CD4-positive, alpha-beta T cell treated with Interleukin-10 for 1 hour (primary cell): ENCODE measurements at regions not wholly inside any gene's neighbourhood (a gene's known extent, or its start where the extent isn't known, plus 50 kb on each side); places are given as distances from the start of the nearest gene placed in this dataset.

Experiments used
- DNase-seq: peaks from one replicate; pipeline ENCODE4 v3.0.0-alpha.2; 2020

DNA sequence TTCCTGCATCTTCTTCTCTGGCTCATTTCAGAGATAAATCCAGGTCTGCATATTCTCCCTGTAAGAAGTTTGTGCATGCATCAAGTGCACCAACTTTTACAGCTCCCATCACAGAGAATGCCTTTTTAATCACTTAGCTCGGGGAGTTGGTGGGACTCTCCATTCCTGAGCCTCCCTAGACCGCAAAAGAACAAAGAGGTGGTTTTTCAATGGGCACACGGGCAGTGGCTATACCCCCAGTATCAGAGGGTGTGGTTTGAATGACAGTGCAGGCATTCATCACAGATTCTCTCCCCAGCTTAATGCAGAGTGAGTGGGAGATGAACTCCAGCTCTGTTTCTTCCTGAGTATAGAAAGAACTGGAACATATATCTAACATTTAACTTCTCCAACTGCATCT lies 264.7 kb upstream of the NR4A3 start:
- no peak for DNase-seq

DNA sequence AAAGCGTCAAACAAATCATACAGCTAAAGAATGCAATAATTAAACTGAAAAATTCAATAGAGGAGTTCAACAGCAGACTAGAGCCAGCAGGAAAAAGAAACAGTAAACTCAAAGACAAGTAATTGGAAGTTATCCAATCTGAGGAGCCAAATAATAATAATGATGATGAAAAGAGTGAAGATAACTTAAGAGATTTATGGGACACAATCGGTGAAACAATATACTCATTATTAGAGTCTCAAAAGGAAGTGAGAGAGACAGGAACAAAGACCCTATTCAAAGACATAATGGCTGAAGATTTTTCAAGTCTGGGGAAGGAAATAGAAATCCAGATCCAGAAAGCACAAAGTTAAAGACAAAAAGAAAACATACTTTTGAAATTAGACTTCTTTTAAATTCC lies 263.9 kb upstream of the NR4A3 start:
- DNase-seq, result no peak

DNA sequence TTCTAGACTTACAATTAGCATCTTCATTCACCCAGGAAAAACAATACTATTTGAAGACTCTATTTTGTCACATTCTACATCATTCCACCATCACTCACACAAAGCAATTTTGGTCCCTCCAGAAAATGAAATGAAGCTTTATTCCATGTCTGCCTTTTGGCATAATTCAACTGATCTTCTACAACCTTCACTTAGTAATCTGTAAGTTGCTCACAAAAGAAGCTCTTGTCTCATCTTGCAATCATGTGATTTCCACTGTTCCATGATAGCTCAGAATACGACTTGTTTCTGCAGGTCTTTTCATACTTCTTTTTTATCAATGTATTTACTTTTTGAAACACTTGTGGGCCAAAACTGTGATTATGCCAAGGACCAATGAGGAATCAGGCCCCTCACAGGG lies 261.9 kb upstream of the NR4A3 start:
- no peak for DNase-seq

- DNase-seq, result no peak
Measured at GRCh38 chr9:99560561-99560960, 261.1 kb upstream of the NR4A3 start.

GRCh38 chr9:99561509-99561917 lies 260.2 kb upstream of the NR4A3 start:
- no peak for DNase-seq

DNA sequence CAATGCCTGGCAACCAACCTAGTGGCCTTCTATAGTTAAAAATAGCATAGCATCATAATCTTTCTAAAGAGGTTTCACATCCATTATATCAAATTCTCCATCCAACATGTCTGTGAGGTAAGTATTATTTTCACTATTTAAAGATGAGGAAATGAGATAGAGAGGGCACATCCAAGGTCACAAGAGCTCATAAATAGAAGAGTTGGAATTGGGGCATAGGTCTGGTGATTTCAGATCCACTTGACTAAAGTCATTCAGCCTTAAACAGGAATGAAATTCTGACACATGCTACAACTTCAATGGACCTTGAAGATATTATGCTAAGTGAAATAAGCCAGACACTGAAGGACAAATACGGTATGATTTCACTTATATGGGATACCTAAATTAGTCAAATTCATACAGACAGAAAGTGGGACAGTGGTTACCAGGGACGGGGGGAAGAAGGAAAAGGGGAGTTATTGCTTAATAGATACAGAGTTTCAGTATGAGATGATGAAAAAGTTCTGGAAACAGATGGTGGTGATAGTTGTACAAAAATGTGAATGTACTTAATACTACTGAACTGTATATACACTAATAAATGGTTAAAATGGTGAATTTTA lies 259.6 kb upstream of the NR4A3 start:
- no peak for DNase-seq

DNA sequence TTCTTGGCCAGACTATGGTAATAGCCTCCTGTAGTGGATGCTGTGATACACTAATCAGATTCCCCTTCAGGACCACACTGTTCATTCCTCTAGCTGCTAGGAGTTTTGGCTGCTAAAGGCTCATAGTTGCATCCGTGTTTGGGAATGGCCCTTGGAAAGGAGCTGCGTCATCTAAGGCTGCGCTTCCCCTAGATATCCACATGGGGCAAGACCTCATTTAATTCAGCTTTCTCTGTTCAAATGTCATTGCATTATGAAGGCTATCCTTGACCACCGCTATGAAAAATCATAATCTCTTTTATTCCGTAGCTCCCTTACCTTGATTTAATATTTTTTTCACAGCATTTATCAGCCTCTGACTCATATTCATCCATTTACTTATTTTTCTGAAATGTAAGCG lies 258.3 kb upstream of the NR4A3 start:
- DNase-seq, result no peak

GRCh38 chr9:99565203-99565602 lies 256.5 kb upstream of the NR4A3 start:
- no peak for DNase-seq

- no peak for DNase-seq
Measured at GRCh38 chr9:99567436-99567835, 254.2 kb upstream of the NR4A3 start.

GRCh38 chr9:99569840-99570239 lies 251.8 kb upstream of the NR4A3 start:
- DNase-seq, result no peak

- no peak for DNase-seq
Measured at GRCh38 chr9:99572567-99572966, 249.1 kb upstream of the NR4A3 start.

DNA sequence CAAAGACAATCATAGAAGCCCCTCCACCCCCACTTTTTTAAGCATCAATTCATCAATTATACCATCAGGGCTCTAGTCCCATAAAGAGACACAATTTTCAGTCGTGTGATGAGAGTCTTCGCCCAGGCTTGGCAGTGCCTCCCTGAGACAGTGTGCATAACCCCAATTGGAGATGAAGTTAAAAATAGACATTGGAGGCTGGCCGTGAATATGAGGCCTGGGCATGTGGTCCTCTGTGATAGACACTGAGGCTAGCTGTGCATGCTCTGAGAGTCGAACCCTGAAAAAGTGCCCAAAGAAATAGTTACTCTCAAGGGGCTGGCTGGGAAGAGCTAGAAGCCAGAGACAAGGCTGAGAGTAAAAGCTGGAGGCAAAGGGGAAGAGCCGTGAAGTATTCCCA lies 248.6 kb upstream of the NR4A3 start:
- no peak for DNase-seq

DNA sequence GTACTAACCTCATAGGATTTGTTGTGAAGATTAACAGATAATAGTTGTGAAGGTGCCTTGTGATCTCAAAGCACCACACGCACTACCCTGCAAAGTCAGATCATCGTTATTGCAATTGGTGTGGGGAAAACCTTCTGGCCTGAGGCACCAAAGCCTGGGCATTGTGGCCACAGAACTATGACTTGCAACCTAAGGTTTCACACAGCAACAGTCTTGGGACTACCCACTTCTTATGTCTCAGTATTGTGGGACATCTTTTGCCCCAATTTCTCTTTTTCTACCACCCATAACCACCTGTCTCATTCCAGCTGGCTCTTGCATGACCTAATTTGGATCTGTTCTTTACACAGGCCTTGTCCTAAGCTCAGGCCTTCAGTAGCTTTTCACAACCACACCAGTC lies 247.8 kb upstream of the NR4A3 start:
- no peak for DNase-seq

- DNase-seq, result no peak
Measured at GRCh38 chr9:99576002-99576401, 245.7 kb upstream of the NR4A3 start.

DNA sequence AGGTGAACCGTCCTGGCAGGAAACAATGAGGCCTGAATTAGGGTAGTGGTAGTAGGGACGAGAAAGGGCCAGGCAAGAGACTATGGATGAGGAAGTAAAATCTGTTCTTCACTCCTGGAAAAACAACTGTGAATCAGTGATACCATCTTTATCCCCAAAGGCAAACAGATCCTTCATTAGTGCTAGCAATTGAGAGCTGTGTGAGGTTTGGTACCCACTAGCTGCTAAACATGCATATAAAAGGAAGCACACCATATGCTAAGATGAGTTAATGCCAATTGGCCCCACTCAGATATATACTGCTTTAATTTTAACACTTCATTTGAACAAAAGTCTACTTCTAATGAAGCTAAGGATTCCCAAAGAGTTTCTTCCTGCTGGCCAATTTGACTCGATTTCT lies 244.8 kb upstream of the NR4A3 start:
- DNase-seq, result no peak

DNA sequence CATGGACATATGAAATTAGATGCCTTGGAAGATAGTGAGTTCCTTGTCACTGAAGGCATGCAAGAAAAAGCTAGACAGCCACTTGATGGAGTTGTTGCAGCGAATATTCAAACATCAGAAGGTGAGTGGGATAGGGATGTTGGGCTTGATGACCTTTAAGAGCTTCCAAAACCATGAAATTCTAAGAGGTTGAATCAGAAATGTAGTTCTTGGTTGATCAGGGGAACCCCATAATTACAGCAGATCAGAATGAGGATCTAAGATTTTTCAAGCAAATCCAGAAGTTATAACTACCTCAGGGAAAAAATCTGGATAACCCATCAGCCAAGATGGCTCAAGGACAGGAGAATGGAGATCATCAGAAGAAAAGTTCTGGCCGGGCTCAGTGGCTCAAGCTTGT lies 244.3 kb upstream of the NR4A3 start:
- DNase-seq, result no peak

GRCh38 chr9:99578666-99579065 lies 243.0 kb upstream of the NR4A3 start:
- DNase-seq, result no peak

- DNase-seq, result no peak
Measured at GRCh38 chr9:99579964-99580363, 241.7 kb upstream of the NR4A3 start.

DNA sequence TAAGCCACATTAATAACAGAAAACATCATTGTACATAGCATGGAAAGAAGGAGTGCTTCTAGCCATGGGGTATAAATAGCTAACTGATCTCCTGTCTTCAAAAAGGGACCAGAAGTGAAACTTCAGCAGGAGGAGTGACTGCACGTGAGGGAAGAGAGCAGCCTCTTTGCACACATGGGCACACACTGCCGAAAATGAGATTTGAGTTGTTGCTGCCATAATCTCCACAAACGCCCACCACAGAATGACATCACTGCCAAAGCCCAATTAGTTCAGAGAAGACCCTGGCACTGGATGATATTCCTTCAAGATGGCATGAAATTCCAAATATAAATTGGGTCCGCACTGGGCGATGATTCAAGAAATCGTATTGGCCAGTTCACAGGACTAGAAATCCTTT lies 238.9 kb upstream of the NR4A3 start:
- DNase-seq, result no peak

- no peak for DNase-seq
Measured at GRCh38 chr9:99588299-99588698, 233.4 kb upstream of the NR4A3 start.

GRCh38 chr9:99588747-99589146 lies 232.9 kb upstream of the NR4A3 start:
- no peak for DNase-seq

DNA sequence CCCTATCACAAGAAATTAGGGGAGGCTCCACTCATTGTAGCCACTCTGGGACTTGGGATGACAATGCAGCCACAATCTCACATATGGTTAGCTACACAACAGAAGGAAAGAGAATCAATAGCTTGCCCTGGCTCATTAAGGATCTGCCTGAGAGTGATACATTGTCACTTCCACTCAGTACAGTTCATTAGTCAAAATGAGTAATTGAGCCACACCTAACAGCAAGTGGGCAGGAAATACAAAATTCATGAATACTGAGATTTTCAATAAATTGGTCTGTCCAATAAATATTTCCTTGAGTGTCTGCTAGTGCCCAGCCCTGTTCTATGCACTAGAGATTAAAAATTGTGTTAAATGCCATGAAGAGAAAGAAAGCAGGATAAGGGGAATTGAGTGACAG lies 231.3 kb upstream of the NR4A3 start:
- no peak for DNase-seq

DNA sequence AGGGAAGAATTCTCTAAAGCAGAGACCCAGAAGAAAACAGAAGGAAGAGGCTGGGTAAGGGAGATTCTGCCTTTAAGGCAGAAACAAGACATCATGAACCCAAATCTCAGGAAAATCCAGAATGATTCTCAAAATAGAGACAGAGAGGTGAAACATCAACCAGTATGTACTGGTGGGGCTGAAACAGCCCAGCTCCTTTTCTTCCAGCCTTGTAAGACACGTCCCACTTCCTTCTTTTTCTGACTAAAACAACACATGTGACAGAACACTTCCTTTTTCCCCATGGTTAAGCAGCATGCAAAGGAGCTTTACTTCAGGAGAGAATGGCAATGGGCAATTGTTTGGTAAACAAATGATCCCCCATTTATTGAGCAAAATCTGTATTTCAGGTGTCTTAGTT lies 230.8 kb upstream of the NR4A3 start:
- no peak for DNase-seq

- no peak for DNase-seq
Measured at GRCh38 chr9:99591770-99592169, 229.9 kb upstream of the NR4A3 start.

DNA sequence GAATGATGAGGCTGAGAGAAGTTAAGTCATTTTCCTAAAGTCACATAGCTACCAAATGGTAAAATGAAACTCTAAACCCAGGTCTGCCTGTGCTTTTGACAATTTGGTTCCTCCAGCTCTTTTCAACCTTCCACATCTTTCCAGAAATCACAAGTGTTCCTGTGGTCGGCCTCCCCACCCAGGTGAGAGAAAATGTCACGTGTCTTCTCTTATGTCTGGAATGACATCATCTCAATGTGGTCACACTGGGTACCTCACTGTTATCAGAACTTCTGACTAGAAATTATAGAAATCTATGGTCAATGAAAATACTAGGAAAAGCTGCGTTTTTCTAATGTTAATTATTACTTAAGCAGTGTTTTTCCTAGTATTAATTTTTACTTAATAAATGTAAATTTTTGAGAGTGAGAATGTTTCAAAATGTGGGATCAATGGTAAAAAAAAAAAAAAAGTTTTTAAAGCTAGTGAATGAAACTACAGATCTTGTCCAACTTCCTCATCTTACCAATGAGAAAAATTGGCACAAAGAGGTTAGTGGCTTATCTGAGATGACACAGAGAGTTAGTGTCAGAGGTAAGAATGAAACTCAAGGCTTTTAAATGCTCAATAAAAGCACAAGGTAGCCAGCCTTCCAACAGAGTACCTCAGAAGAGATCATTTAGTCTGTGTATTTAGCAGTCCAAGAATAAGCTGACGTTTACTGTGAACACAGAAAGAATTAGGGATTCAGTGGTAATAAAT lies 228.7 kb upstream of the NR4A3 start:
- DNase-seq, result no peak
